ENCODE measurements at regions not wholly inside any gene's neighbourhood (a gene's known extent, or its start where the extent isn't known, plus 50 kb on each side); places are given as distances from the start of the nearest gene placed in this dataset.

DNA sequence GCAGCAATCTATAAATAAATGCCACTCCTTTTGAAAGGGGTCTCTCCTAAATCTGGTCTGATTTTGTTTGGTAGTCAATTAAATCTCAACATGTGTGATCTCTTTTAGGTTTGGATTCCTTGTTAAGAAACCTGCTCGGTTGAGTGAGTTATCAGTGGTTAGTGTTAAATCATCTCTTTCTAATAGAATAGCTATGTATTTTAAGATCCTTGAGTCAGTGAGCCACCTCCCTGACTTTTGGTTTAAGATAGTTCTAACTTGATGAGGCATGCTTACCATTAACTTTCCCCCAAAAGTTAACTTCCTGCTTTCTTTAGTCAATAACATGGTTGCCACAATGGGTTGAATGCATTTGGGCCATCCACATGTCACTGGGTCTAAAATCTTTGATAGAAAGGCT, 93.1 kb upstream of the OLFM3 start:
- H3K36me3 ChIP-seq (ENCODE audit: insufficient read depth, low read length), result no peaks in the 10 kb centered on the region
- TF ChIP-seq, protein P1, sequence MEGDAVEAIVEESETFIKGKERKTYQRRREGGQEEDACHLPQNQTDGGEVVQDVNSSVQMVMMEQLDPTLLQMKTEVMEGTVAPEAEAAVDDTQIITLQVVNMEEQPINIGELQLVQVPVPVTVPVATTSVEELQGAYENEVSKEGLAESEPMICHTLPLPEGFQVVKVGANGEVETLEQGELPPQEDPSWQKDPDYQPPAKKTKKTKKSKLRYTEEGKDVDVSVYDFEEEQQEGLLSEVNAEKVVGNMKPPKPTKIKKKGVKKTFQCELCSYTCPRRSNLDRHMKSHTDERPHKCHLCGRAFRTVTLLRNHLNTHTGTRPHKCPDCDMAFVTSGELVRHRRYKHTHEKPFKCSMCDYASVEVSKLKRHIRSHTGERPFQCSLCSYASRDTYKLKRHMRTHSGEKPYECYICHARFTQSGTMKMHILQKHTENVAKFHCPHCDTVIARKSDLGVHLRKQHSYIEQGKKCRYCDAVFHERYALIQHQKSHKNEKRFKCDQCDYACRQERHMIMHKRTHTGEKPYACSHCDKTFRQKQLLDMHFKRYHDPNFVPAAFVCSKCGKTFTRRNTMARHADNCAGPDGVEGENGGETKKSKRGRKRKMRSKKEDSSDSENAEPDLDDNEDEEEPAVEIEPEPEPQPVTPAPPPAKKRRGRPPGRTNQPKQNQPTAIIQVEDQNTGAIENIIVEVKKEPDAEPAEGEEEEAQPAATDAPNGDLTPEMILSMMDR (IDR thresholded peaks at IDR 0.05; ENCODE audit: borderline replicate concordance, extremely low read depth, low read length, poor library complexity, severe bottlenecking), result no peak
- TF ChIP-seq EZH2 (IDR thresholded peaks at IDR 0.05; ENCODE audit: borderline replicate concordance, low read depth, low read length, severe bottlenecking), result no peak
- no peaks in the 10 kb centered on the region for H3K9me3 ChIP-seq (ENCODE audit: insufficient read depth, low read length, severe bottlenecking)
- H3K4me2 ChIP-seq (ENCODE audit: insufficient read depth, low read length), result no peak overlapping the region
- H3K4me1 ChIP-seq (ENCODE audit: insufficient read depth, low read length), result no peaks in the 10 kb centered on the region
- no peak overlapping the region for H3K27ac ChIP-seq (ENCODE audit: low read length)
- DNase-seq (no peak), ATAC-seq (ENCODE audit: insufficient read depth, low read depth) (no peak)
- H3K4me3 ChIP-seq (ENCODE audit: low read depth in 1 of 2, low read length in 2 of 2), result no peak overlapping the region
- H4K20me1 ChIP-seq (ENCODE audit: insufficient read depth, low read length), result no peaks in the 10 kb centered on the region
- H3K9ac ChIP-seq (ENCODE audit: low read depth, low read length), result no peak overlapping the region
- H3K79me2 ChIP-seq (ENCODE audit: insufficient read depth, low read length), result no peaks in the 10 kb centered on the region
- no peaks in the 10 kb centered on the region for H3K27me3 ChIP-seq (ENCODE audit: insufficient read depth, low read length, poor library complexity)
- no peak overlapping the region for H2AFZ ChIP-seq (ENCODE audit: low read depth, low read length)

DNA sequence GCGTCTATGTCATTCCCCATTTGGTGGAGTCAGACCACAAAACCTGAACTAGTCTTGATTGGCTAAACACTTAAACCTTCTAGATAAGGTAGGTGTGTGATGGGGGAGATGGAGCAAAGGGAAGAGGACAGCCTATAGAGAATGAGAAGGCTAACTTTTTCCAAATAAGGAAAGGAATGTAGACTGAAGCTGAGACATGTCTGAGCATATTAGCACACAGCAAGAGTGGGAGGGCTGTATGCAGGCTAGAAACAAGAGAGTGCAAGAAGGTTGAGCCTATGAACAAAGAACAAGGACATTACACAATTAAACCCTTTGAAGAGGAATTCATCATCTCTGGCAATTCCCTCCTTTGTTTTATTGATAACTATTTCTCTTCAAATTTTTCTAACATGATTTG, 89.2 kb upstream of the OLFM3 start:
- no peak for ATAC-seq (ENCODE audit: insufficient read depth, low read depth)
- Histone ChIP-seq H2AFZ (ENCODE audit: low read depth, low read length) (no peak overlapping the region), H3K36me3 (ENCODE audit: insufficient read depth, low read length) (no peaks in the 10 kb centered on the region)

DNA sequence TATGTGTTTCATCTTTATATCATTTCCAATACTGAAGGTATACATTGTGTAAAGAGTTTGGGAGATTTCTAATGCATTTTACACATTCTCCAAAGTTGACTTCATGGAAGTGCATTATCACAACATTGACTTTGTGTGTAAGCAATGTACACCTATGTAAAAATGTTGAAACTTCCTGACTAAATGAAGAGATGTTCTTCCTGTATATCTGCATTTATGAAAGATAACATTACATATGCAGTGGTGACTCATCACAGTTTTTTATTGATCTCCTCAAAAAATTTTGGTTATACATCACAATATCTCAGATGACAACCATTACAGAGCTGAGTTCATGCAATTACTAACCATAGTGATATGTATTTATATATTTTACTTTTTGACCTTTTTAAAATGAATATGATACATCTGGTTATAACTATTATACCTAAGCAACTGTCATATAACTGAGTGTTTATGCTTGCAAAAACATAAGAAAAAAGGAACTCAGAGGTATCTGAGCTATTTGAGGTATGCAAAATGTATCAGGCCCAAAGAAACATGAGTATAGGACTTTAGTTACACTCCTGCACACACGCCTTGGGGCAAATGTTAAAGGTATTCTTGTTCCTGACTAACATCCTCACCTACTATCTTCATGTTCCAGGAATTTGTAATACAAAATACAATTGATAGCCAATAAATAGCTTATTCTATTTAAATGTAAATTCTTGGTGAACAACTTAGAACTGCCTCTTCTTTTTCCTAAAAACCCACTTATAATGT, 88.2 kb upstream of the OLFM3 start:
- H3K9ac ChIP-seq (ENCODE audit: low read depth, low read length), result no peak overlapping the region
- DNase-seq, result no peak
- no peak overlapping the region for H3K4me2 ChIP-seq (ENCODE audit: insufficient read depth, low read length)
- H3K4me3 ChIP-seq (ENCODE audit: low read depth in 1 of 2, low read length in 2 of 2), result no peak overlapping the region
- H3K9me3 ChIP-seq (ENCODE audit: insufficient read depth, low read length, severe bottlenecking), result no peaks in the 10 kb centered on the region
- no peaks in the 10 kb centered on the region for H3K27me3 ChIP-seq (ENCODE audit: insufficient read depth, low read length, poor library complexity)
- TF ChIP-seq, protein P1 (IDR thresholded peaks at IDR 0.05; ENCODE audit: borderline replicate concordance, extremely low read depth, low read length, poor library complexity, severe bottlenecking), result no peak
- no peak for TF ChIP-seq EZH2 (IDR thresholded peaks at IDR 0.05; ENCODE audit: borderline replicate concordance, low read depth, low read length, severe bottlenecking)
- no peaks in the 10 kb centered on the region for H3K4me1 ChIP-seq (ENCODE audit: insufficient read depth, low read length)
- no peak for ATAC-seq (ENCODE audit: insufficient read depth, low read depth)
- H4K20me1 ChIP-seq (ENCODE audit: insufficient read depth, low read length), result no peaks in the 10 kb centered on the region
- no peaks in the 10 kb centered on the region for H3K36me3 ChIP-seq (ENCODE audit: insufficient read depth, low read length)
- H2AFZ ChIP-seq (ENCODE audit: low read depth, low read length), result no peak overlapping the region
- H3K27ac ChIP-seq (ENCODE audit: low read length), result no peak overlapping the region
- no peaks in the 10 kb centered on the region for H3K79me2 ChIP-seq (ENCODE audit: insufficient read depth, low read length)

More for the DNA sequence above, 89.2 kb upstream of the OLFM3 start:
- Histone ChIP-seq H3K4me1 (ENCODE audit: insufficient read depth, low read length) (no peaks in the 10 kb centered on the region), H4K20me1 (ENCODE audit: insufficient read depth, low read length) (no peaks in the 10 kb centered on the region), H3K27me3 (ENCODE audit: insufficient read depth, low read length, poor library complexity) (no peaks in the 10 kb centered on the region), H3K4me3 (ENCODE audit: low read depth in 1 of 2, low read length in 2 of 2) (no peak overlapping the region), H3K4me2 (ENCODE audit: insufficient read depth, low read length) (no peak overlapping the region), H3K79me2 (ENCODE audit: insufficient read depth, low read length) (no peaks in the 10 kb centered on the region), H3K9me3 (ENCODE audit: insufficient read depth, low read length, severe bottlenecking) (no peaks in the 10 kb centered on the region), H3K27ac (ENCODE audit: low read length) (no peak overlapping the region), H3K9ac (ENCODE audit: low read depth, low read length) (no peak overlapping the region)
- DNase-seq, result no peak
- TF ChIP-seq EZH2 (IDR thresholded peaks at IDR 0.05; ENCODE audit: borderline replicate concordance, low read depth, low read length, severe bottlenecking), result no peak
- TF ChIP-seq, protein P1 (IDR thresholded peaks at IDR 0.05; ENCODE audit: borderline replicate concordance, extremely low read depth, low read length, poor library complexity, severe bottlenecking), result no peak

All from DND-41 (cell line).